ENCODE measurements at regions not wholly inside any gene's neighbourhood (a gene's known extent, or its start where the extent isn't known, plus 50 kb on each side); places are given as distances from the start of the nearest gene placed in this dataset.

DNA sequence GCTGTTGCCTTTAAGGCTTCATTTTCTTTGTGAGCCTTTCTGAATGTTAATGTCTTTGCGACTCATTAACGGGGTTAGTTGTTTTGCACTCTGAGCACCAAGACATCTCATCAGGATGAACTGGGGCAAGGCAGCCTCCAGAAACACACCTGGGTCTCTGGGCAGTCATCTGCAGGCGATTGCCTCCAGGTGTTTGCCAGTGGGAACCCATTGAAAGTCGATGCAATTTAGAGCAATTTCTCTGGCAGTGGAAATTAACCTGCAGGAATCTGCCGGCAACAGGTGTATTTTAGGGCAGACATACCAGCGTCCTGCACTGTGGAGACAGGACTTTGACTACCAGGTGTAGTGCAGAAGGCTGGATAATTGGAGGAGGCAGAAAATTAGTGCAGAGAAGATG, 661.0 kb upstream of the PTBP2 start:
- Histone ChIP-seq H3K9ac (replicated peaks in 1 of 4; ENCODE audit: extremely low read depth in 1 of 4, low read depth in 3 of 4, low read length in 3 of 4) (no peak overlapping the region), H3K79me2 (ENCODE audit: control insufficient read depth in 1 of 2, insufficient read depth in 2 of 2, low read length in 2 of 2) (no peaks in the 10 kb centered on the region), H4K20me1 (replicated peaks in 1 of 2; ENCODE audit: control insufficient read depth in 1 of 2, insufficient read depth in 2 of 2, low read length in 2 of 2) (no peaks in the 10 kb centered on the region), H2AK5ac (ENCODE audit: low read depth, low read length) (no peak overlapping the region), H2BK20ac (ENCODE audit: low read length) (no peak overlapping the region), H3K4me2 (ENCODE audit: insufficient read depth in 1 of 2, low read depth in 2 of 2, low read length in 2 of 2) (peak overlapping the region in 1 of 2 experiments; percentile 30; a peak in 2 of 4 replicates), H3K18ac (ENCODE audit: extremely low read depth, low read length) (no peak overlapping the region), H3K4ac (replicated peaks; ENCODE audit: insufficient read length, low read depth, low read length) (no peak overlapping the region), H2BK120ac (replicated peaks; ENCODE audit: low read depth, low read length) (no peak overlapping the region), H3K36me3 (ENCODE audit: control insufficient read depth in 2 of 4, insufficient read depth in 4 of 4, low read length in 3 of 4) (peaks cover 0 to 3% (median 0%) of the 10 kb centered on the region in 4 experiments; a peak in 1 of 8 replicates), H3K4me3 (ENCODE audit: extremely low read depth in 1 of 4, insufficient read depth in 2 of 4, low read depth in 3 of 4, low read length in 4 of 4) (no peak overlapping the region), H3K27ac (ENCODE audit: low read depth, low read length) (no peak overlapping the region; the same call in 1 of the 2 replicates), H3K23ac (ENCODE audit: insufficient read length) (no peak overlapping the region), H3K56ac (replicated peaks; ENCODE audit: insufficient read length, low read depth, low read length) (no peak overlapping the region), H2BK12ac (ENCODE audit: low read depth, low read length) (no peak overlapping the region), H3K79me1 (ENCODE audit: low read depth, low read length) (no peaks in the 10 kb centered on the region), H4K5ac (ENCODE audit: insufficient read length, low read depth, low read length) (no peak overlapping the region), H4K8ac (ENCODE audit: extremely low read depth, insufficient read depth, low read length) (no peak overlapping the region), H2AFZ (ENCODE audit: low read length) (peak overlapping the region; percentile 1; the same call in 1 of the 2 replicates), H4K91ac (replicated peaks; ENCODE audit: insufficient read length, low read length) (no peak overlapping the region), H3K27me3 (replicated peaks in 1 of 4; ENCODE audit: control insufficient read depth in 3 of 4, extremely low read depth in 1 of 4, insufficient read depth in 3 of 4, low read length in 3 of 4) (no peaks in the 10 kb centered on the region), H3K4me1 (replicated peaks in 1 of 4; ENCODE audit: control insufficient read depth in 3 of 4, insufficient read depth in 4 of 4, low read length in 3 of 4) (peaks cover 0 to 5% (median 2%) of the 10 kb centered on the region in 4 experiments; a peak in 1 of 7 replicates), H3K9me3 (ENCODE audit: insufficient read depth in 2 of 2, low read depth in 1 of 2, low read length in 1 of 2) (peaks cover 13 to 16% of the 10 kb centered on the region in 2 experiments), H3K23me2 (ENCODE audit: low read depth, low read length) (no peaks in the 10 kb centered on the region), H2BK15ac (ENCODE audit: low read length) (no peak overlapping the region), H2BK5ac (ENCODE audit: low read depth, low read length) (no peak overlapping the region), H3K14ac (ENCODE audit: insufficient read length) (no peak overlapping the region)
- TF ChIP-seq CBX5 (IDR thresholded peaks at IDR 0.05; ENCODE audit: low read depth, low read length) (no peak), CTBP2 (IDR thresholded peaks at IDR 0.05; ENCODE audit: borderline replicate concordance, insufficient read depth, insufficient read length, low read length) (no peak), KDM5A (IDR thresholded peaks at IDR 0.05; ENCODE audit: low read length) (no peak)
- ChIA-PET CTCF (ENCODE audit: partially characterized antibody) (no interaction called here), POLR2A (ENCODE audit: partially characterized antibody) (no interaction called here)
- DNase-seq (ENCODE audit: low read depth in 1 of 2, low spot score in 2 of 2) (peak in 1 of 2 experiments; percentile 9), FAIRE-seq (no peak)
- WGBS, 2 experiments (ENCODE audit: extremely low coverage in 1 of 2, insufficient coverage in 1 of 2, insufficient read length in 1 of 2, insufficient replicate concordance in 2 of 2, low coverage in 1 of 2, low lambda C conversion rate in 2 of 2, missing lambda C conversion rate in 1 of 2): 59% methylated on average over 6 of the region's 6 CpGs; no CpG with 5 or more reads in 1 of the 2 experiments

Data from H1 (cell line).